ENCODE measurements at regions not wholly inside any gene's neighbourhood (a gene's known extent, or its start where the extent isn't known, plus 50 kb on each side); places are given as distances from the start of the nearest gene placed in this dataset.

GRCh38 chr11:119902656-119903231, 173.7 kb upstream of the NECTIN1 start:
- TF ChIP-seq EZH2 (IDR thresholded peaks at IDR 0.05; ENCODE audit: insufficient read depth, poor library complexity, severe bottlenecking) (no peak), EZH2phosphoT487 (IDR thresholded peaks at IDR 0.05; ENCODE audit: insufficient read depth, low read depth) (no peak)

Data from GM23248 (cell line).